ENCODE measurements at regions not wholly inside any gene's neighbourhood (a gene's known extent, or its start where the extent isn't known, plus 50 kb on each side); places are given as distances from the start of the nearest gene placed in this dataset.
A peak's percentile ranks its signal among the peaks of the same experiment; 100 is the strongest.
"Not testable (repeated sequence)": the region's sequence is repeated elsewhere in the genome, so short reads cannot be mapped to it uniquely, and the experiment has no call there.

DNA sequence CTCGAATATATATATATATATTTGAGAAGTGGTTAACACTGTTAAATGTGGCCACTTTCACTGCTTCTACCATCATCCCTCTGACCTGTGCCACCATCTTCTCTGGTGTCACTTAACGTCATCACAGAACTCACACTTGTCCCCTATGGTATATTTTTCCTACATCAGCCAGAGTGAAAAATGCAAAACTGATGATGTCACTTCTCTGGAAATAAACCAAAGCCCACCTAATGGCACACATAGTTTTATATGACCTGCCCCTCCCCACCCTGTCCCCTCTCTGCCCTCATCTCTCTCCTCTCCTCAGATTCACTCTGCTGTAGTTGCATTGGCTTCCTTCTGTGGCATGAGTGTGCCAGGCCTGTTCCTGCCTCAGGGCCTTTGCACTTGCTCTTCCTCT lies 63.9 kb upstream of the IFNGR1 start:
- no peak for TF ChIP-seq CTCF (IDR thresholded peaks at IDR 0.05; ENCODE audit: insufficient read depth, low read length, severe bottlenecking)
- Histone ChIP-seq H3K27me3 (ENCODE audit: control insufficient read depth, insufficient read depth, low read length) (peaks cover 2% of the 10 kb centered on the region), H3K4me3 (ENCODE audit: low read depth, low read length) (no peak overlapping the region), H3K36me3 (ENCODE audit: control insufficient read depth, insufficient read depth, low read length) (no peaks in the 10 kb centered on the region)
- DNase-seq (ENCODE audit: low read depth): no peak
- no peak for FAIRE-seq

GRCh38 chr6:137282254-137282653 lies 63.1 kb upstream of the IFNGR1 start:
- Histone ChIP-seq H3K36me3 (ENCODE audit: control insufficient read depth, insufficient read depth, low read length) (no peaks in the 10 kb centered on the region), H3K4me3 (ENCODE audit: low read depth, low read length) (no peak overlapping the region), H3K27me3 (ENCODE audit: control insufficient read depth, insufficient read depth, low read length) (peaks cover 2% of the 10 kb centered on the region)
- FAIRE-seq (no peak), DNase-seq (ENCODE audit: low read depth) (no peak)
- TF ChIP-seq CTCF (IDR thresholded peaks at IDR 0.05; ENCODE audit: insufficient read depth, low read length, severe bottlenecking): no peak

- not testable (repeated sequence) for FAIRE-seq; DNase-seq (ENCODE audit: low read depth); H3K27me3 ChIP-seq (ENCODE audit: control insufficient read depth, insufficient read depth, low read length); H3K36me3 ChIP-seq (ENCODE audit: control insufficient read depth, insufficient read depth, low read length); H3K4me3 ChIP-seq (ENCODE audit: low read depth, low read length)
Observed at GRCh38 chr6:137279279-137279678, 60.1 kb upstream of the IFNGR1 start.

- peak; percentile 72 for DNase-seq (ENCODE audit: low read depth)
Observed at GRCh38 chr6:137277971-137278637, 58.9 kb upstream of the IFNGR1 start.

DNA sequence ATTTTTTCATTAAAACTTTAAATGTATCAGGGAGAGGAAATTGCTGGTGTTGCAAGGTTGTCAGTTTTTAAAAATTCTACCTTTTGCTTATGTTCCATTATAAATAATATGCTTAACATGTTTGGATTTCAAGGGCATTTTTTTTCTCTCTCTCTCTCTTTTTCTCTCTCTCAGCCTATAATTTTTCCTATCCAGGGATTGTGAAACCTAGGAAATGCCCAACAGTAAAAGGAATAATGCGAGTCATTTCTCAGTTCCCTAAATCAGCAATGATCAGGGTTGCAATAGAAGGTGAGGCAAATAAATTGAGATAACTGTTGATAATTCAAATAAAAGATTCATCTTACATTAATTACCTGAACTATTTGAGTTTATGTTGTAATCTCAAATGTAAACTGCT lies 53.2 kb upstream of the IFNGR1 start:
- Histone ChIP-seq H3K36me3 (ENCODE audit: control insufficient read depth, insufficient read depth, low read length) (no peaks in the 10 kb centered on the region), H3K27me3 (ENCODE audit: control insufficient read depth, insufficient read depth, low read length) (no peaks in the 10 kb centered on the region), H3K4me3 (ENCODE audit: low read depth, low read length) (no peak overlapping the region)
- FAIRE-seq (no peak), DNase-seq (ENCODE audit: low read depth) (peak; percentile 32)
- TF ChIP-seq CTCF (IDR thresholded peaks at IDR 0.05; ENCODE audit: insufficient read depth, low read length, severe bottlenecking): no peak

More at GRCh38 chr6:137277971-137278637, 58.9 kb upstream of the IFNGR1 start:
- H3K36me3 ChIP-seq (ENCODE audit: control insufficient read depth, insufficient read depth, low read length): no peaks in the 10 kb centered on the region
- H3K27me3 ChIP-seq (ENCODE audit: control insufficient read depth, insufficient read depth, low read length): peaks cover 2% of the 10 kb centered on the region
- FAIRE-seq: no peak
- H3K4me3 ChIP-seq (ENCODE audit: low read depth, low read length): no peak overlapping the region
- TF ChIP-seq CTCF (IDR thresholded peaks at IDR 0.05; ENCODE audit: insufficient read depth, low read length, severe bottlenecking): no peak

DNA sequence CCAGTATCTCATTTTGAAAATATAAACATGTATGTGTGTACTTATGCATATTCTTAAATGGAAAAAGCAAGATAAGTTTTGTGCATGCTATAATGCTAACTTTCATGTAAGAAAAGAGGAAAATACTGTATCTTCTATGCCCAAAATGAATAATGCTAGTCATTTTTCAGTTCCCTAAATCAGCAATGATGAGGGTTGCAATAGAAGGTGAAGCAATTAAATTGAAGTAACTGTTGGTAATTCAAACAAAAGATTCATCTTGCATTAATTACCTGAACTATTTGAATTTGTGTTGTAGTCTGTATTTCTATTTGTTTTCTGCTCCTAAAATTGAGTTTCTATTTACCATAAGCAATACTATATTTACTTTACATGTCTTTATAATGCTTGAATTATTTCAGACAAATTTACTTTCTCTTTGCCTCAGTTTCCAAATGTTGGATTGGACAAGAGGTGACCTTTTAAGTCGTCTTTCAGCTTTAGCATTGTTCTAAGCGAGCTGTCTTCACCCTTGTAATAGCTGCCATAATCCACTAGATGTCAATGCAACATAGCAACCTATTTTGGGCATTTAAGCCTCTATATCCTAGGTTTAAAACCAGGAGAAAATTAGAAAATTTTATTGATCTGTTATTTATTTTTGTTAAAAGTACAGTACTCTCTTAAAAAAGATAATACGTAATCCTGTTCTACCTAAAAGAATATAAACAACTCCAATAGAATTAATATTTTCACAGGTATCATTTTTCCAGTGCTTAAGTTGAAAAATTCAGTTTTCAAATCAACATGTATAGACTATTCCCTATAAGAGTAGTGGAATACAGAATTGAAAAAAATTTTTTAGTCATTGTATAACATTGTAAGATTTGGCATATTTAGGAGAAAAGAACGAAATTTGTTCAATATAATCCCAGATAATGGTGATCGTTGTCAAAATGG lies 52.3 kb upstream of the IFNGR1 start:
- peak; percentile 70 for TF ChIP-seq CTCF (IDR thresholded peaks at IDR 0.05; ENCODE audit: insufficient read depth, low read length, severe bottlenecking)
- Histone ChIP-seq H3K36me3 (ENCODE audit: control insufficient read depth, insufficient read depth, low read length) (no peaks in the 10 kb centered on the region), H3K4me3 (ENCODE audit: low read depth, low read length) (no peak overlapping the region), H3K27me3 (ENCODE audit: control insufficient read depth, insufficient read depth, low read length) (peaks cover 2% of the 10 kb centered on the region)
- FAIRE-seq (no peak), DNase-seq (ENCODE audit: low read depth) (peak; percentile 70)

Measured in bronchial epithelial cell (primary cell).